ENCODE measurements at regions not wholly inside any gene's neighbourhood (a gene's known extent, or its start where the extent isn't known, plus 50 kb on each side); places are given as distances from the start of the nearest gene placed in this dataset.

DNA sequence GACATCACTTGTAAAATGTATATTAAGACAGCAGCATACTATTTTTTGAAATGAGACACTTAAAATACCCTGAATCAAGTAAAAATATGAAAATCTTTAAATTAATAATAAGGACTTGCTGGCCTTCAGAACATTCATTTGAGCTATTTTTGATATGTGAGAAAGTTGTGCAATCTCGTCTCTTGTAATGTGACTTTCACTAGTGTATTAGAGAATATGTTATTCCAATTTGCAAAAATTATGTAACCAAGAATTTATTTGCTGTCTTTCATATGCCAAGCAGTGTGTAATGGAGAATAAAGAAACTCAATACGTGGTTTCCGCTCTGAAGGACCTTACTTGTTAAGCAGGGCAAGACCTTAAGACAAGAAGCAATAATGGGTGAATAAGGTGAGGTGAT, 375.0 kb upstream of the RUNX1 start:
- TF ChIP-seq CTCF (tag by site-specific recombination; IDR thresholded peaks at IDR 0.05) (no peak), ZNF18 (tag by site-specific recombination; IDR thresholded peaks at IDR 0.05) (no peak)

All from HEK293 (cell line).